Activated CD8-positive, alpha-beta memory T cell treated with anti-CD3 and anti-CD28 coated beads, Interleukin-2, amount 50 U/mL, for 48 hours (primary cell): ENCODE measurements at regions not wholly inside any gene's neighbourhood (a gene's known extent, or its start where the extent isn't known, plus 50 kb on each side); places are given as distances from the start of the nearest gene placed in this dataset.

Source experiments
- DNase-seq: peaks from one replicate; pipeline ENCODE4 v3.0.0-alpha.2; 2020

DNA sequence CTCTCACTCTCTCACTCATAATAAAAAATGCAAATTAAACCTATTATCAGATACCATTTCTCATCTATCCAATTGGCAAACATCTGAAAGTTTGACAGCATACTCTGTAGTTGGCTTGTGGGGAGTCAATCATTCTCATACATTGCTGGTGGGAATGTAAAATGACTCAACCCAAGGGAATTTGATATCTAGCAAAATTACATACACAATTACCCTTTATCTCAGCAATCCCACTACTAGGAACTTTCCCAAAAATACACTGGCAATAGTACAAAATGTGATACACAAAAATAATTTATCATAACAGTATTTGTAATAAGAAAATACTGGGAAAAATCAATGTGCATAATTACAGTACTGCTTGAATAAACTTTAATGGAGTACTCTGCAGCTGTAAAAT is 731.3 kb downstream of the DTWD2 start:
- no peak for DNase-seq

DNA sequence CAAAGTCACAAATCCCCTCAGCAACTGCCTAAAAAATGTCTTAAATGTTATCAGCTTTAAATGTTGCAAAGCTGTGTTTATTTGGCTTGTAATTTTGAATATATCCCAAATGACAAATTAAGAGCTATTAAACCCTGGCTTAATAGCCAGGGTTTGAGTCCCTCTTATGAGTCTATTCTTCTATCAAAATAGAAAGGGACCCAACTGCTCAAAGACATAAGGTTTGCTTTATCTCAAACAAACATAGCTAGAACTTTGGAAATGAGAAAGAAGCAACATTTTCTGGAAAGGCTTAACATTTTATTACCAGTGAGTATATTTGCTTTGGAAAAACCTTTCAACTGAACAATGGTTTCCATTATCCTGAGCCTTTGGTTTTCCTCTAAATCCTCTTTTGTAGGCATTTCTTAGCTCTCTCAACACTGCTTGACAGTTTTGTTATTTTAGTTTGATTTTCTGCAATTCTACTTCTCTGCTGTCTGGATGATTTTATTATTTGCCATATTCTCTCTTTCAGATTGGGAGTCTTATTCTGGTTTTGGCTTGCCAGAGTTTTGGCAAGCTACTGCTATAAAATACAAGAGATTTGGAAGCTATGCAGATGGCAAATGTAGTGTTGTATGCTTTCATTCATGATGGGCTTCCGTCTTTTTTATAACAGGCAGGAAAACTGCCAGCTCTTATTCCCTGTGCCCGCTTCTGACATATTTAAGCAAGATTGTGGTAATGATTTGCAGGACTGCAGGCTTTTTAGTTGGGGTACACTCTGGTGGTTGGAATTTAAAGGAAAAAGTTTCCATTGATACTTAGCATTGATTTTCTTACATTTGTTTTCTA is 734.9 kb downstream of the DTWD2 start:
- DNase-seq: no peak

DNA sequence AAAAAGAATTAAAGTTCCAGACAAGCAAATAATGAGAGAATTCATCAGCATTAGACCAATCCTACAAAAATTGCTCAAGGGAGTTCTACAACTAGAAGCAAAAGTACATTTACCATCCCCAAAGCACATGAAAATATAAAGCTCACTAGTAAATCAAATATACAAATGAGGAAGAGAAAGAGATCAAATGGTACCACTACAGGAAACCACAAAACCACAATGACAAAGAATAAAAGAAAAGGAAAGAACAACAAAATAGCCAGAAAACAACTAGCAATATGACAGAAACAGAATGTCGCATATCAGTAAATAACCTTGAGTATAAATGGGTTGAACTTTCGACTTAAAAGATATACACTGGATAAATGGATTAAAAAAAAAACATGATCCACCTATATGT is 739.0 kb downstream of the DTWD2 start:
- DNase-seq: no peak

DNA sequence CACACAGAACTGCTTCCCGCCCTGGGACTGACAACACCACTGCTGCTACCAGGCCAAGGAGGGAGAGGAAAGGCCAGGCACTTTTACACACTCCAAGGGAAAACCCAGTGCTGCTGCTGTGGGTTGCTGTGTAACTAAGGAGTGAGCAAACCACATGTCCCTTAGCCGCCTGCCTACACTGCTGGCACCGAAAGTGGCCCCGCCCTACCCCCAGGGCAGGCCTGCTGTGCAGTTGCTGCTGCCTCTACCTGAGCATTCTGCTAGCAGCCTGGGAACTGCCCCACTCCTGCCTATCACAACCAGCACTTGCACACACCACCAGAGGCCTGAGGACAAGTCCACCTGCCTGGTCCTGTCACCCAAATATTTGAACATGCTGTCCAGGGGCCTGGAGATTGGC is 740.9 kb downstream of the DTWD2 start:
- no peak for DNase-seq

DNA sequence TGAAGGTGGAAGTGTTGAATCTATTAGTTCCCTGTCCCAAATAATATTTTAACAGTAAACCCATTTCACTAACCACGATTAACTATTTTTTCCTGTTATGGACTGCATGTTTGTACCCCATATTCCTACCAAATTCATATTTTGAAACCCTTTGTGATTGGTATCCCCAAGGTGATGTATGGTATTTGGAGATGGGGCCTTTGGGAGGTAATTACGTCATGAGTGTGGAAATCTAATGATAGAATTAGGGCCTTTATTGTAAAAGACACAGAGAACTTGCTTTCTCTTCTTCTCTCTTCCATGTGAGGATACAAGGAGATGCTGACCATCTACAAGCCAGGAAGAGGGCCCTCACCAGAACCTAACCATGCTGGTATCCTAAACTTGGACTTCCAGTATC is 744.7 kb downstream of the DTWD2 start:
- no peak for DNase-seq

DNA sequence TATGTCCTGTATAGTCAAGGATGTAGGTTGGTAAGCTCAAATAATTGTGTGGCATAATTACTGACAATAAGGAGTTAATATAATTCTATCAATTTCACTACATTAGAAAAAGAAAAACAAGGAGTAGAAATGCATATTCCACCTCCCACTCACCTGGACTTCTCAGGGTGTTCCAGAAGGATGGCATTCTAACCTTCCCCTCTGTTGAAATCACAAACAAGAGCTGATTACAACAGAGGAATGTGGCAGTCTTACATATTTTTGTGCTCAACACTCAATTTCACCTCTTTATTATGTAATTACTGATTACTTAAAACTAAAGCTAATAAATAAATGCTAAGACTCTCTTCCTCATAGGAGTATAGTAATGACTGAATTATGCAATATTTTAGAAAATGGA is 745.3 kb downstream of the DTWD2 start:
- no peak for DNase-seq

DNA sequence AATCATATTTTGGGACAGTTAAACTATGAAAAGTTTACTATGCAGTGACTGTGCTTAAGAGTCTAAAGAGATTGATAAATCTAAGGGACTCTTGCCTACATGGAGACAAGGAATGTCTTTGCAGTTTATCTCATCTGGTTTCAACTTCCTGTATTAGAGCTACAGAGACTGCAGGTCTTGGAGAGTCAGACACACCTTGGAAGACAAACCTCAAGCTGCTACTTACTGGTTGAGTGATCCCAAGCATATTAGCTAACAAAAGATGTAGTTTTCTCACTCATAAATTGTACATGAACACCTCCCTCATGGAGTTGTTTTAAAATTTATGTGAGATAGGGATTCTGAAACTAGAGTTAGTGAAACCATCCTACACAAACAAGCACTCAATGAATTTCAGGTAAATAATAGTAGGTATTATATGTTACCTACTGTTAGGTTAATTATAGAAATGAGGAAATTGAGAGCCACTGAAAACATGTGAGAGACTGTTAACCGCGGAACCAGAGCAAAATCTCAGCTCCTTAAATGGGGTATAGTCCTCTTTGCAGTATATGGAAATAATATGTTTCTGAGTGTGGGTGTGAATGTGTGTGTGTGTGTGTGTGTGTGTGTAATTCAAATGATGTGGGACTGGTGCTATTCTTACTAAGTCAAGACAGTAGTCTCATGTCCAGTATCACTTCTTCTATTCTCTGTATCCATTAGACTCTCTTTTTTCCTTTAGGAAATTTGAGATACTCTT is 752.1 kb downstream of the DTWD2 start:
- DNase-seq: no peak

DNA sequence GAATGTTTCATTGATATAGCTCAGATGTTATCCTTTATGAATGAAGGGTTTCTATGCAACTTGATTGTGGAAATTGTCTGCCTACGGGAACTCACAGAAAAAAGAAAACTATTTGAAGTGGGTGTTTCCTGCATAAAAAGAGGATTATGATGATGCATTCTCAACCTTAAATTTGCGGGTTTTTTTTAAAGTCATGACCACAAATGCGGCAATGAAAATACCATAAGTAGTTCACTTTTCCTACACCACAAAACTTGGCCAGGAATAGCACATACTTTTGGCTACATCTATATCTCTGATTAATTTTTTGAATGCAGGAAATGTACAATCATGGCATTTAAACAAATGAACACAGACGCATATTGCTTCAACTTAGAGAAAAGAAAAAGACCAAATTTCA is 754.7 kb downstream of the DTWD2 start:
- no peak for DNase-seq

DNA sequence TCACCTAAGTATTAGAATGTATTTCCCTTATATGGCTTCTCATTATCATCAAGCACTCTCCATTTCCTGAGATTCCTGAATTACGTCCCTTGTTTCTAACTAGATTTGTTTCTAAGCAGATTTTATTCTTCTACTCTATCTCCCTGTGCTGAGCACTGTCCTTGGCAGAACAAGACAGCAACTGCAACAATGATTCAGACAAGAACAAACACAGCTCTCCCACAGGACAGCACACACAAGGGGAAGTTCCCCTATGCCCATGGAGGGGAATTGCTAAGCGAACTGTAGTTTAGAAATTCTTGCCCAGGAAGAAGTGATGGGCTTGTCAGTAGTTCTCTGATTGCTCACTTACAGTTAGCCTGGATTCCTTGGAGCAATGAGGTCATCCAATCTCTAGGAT is 759.9 kb downstream of the DTWD2 start:
- DNase-seq: no peak

DNA sequence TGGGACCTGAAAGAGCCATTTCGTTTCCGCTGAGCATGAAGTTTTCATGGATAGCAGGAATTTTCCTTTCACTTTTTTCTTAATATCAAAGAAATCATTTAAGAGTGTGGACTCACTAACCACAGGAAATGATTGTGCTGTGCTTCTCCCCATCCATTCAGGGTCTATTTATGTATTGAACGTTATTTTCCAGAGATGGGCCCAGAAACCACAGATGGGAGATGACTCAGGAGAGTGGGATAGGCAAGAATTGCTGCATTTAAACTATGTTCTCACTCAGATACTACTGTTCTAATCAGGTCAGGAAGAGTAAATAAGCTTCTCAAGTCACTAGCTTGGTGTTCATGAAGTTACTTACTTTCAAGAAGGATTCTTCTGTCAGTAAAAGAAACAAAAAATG is 763.8 kb downstream of the DTWD2 start:
- no peak for DNase-seq

DNA sequence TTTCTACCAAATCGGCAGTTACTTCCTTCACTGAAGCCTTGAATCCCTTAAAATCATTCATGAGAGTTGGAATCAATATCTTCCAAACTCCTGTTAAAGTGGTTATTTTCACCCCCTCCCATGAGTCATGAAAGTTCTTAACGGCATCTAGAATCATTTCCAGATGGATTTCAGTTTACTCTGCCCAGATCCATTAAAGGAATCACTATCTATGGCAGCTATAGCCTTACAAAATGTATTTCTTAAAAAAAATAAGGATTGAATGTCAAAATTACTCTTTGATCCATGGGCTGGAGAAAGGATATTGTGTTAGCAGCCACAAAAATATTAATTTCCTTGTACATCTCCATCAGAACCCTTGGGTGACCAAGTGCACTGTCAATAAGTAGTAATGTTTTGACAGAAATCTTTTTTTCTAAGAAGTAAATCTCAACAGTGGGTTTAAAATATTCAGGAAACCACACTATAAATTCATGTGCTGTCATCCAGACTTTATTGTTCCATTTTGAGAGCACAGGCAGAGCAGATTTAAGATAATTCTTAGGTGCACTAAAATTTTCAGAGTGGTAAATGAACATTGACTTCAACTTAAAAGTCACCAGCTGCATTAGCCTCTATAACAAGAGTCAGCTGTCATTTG is 767.7 kb downstream of the DTWD2 start:
- no peak for DNase-seq

DNA sequence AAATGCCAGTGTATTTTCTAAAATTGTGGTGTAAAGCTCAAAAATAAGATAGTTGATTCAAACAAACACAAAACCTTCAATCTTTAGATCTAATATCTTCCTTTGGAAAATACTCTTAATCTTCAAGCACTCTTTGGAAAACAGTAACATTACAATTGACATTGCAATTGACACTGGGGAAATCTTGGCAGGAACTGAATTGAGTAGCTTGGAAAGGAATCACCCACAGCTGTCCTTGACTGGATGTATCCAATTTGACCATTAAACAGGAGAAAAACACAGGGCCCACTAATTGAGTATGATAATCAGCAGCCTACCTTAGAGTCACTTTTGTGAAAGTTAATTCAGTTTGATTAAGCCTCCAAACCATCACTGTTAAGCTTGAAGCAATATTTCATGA is 776.7 kb downstream of the DTWD2 start:
- no peak for DNase-seq

DNA sequence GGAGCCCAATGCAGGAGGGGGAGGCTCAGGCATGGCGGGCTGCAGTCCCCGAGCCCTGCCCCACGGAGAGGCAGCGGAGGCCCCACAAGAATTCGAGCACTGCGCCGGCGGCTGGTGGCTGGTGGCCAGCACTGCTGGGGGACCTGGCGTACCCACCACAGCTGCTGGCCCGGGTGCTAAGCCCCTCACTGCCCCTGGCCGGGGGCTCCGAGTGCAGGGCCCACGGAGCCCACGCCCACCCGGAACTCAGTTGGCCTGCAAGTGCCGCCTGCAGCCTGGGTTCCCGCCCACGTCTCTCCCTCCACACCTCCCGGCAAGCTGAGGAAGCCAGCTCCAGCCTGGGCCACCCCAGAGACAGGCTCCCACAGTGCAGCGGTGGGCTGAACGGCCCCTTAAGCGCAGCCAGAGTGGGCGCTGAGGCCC is 780.3 kb downstream of the DTWD2 start:
- DNase-seq: no peak

DNA sequence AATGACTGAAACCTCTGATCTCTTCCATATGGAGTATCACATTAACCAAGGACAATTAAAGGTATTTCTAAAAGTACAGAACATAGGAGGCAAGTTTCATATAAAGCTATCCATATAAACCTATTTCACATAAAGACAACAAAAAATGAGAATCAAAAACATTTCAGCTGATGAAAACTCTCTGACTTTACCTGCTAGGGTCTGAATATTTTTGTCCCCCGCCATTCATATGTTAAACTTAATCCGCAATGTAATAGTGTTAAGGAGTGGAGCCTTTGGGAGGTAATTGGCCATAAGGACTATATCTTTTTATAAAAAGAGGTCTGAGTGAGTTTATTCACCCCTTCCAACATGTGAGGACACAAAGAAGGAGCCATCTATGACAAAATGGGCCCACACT is 788.5 kb downstream of the DTWD2 start:
- DNase-seq: no peak

DNA sequence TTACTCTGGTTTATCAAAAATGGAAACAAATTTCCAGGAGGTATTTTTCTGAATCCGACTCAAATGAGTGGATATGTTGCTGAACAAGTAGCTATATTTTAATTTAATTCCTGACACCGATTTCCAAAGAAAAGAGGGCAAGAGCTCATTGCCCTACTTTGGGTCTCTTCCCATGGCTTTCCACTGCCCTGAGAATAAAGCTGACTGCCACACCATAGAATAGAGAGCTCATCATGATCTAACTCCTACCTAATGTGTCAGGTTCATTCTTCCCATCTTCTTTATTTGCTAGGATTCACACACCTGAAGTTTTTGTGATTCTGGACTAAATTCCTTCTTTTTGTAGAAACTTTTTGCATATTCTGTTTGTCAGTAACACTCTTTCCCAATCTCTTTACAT is 792.1 kb downstream of the DTWD2 start:
- DNase-seq: no peak

DNA sequence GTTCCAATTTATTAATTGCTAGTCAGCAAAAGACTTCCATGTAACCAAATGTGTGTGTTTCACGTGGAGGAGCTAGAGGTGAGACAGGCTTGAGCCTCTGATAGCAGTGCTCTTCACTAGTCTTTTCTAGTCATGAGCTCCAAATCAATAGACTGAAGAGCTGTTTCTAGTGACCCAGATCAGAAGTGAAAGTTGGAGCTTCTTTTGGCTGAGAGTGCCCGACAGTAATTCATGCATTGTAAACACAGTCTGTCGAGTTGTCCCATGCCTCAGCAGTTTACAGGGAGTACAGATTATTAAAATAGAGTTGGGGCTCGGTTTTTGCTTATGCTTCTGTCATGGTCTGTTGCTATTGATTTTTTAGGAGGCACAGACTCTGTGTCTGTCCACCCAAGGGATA is 793.1 kb downstream of the DTWD2 start:
- no peak for DNase-seq

DNA sequence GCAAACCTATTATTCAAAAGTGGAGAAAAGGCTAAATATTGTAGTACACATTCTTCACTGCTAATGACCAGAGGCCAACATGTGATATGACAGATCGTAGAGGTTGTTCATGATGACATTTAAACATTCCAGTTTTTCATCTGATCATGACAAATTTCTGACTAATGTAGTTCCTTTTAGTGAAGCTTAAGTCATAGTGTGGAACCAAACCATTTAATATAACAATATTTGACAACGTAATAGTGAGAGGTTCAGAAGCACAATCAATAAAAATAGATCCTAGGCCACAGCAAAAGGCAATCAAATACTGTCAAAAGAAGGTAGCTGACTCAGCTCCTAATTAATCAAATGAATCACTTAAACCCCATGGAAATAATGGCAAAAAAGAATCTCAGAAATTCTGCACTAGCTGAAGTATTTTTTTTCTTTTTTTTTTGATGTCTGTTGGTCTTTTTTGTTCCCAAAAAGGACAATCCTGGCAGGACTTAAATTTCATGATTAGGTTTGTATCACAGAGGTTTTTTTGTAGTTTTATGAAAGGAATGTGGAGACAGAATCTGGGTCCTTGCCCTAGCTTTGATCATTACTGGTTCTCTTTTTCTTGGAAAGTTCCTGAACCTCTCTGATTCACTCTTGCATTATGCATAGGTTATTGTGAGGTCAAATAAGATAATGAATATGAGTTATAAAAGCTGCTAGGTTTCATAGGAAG is 795.0 kb downstream of the DTWD2 start:
- no peak for DNase-seq

DNA sequence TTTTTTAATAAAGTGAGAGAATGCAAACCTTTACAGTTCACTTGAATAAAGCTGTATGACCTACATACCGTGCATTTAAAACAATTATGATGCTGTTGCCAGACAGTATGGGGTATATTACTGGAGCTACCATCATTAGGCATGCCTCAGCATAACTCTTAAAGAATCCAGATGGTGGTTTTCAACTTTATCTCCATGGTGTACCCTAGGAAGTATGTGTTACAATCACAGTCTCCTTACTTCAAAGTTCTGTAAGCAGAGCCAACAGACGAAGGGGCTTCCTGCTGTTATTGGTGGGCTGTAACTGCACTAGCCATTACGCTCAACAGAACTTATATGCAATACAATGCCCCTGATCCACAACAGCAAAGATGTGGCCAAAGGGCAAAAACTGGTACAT is 803.3 kb downstream of the DTWD2 start:
- DNase-seq: no peak

DNA sequence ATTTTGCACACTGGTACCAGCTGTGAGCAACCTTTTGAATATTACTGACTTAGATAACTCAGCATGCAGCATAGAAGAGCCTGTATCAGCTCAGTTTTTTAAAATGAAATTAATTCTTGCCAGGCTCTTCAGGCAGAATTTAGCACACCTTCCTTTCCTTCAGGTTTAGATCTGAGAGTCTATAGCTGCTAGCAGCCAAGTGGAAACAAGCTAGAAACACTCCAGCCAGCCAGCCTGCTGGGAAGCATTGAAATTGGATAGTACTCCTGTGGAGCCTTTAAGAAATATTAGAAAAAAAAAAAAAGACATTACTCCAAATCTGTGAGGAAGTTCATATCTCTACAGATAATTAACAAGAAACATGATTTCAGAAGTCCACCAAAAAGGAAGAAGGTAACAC is 812.2 kb downstream of the DTWD2 start:
- DNase-seq: no peak

DNA sequence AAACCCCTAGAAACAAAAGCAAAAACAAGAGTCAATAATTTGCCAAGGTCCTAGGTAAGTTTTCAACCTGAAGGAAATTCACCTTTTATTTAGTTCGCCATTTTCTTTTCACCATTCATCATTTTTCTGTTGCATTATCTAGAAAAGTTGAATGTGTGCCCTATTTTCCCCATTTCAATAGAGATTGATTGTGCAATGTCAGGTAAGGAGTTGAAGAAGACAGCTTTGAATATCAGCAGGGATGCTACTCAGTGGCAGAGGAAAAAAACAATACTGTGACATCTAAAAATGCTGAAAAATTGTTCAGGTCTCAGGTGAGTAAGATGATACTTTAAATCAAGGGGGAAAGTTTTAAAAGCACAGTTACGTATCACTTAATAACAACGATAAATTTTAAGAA is 813.7 kb downstream of the DTWD2 start:
- no peak for DNase-seq

DNA sequence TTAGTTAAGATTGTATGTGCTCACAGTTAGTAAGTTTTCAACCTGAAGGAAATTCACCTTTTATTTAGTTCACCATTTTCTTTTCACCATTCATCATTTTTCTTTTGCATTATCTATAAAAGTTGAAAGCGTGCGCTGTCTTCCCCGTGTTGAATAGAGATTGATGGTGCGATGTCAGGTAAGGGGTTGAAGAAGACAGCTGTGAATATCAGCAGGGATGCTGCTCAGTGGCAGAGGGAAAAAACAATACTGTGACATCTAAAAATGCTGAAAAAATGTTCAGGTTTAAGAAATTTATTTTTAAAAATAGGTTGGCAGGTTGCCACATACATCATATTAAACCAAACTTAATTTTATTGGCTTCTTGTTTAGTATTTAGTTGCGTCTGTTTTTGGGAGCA is 815.0 kb downstream of the DTWD2 start:
- no peak for DNase-seq

DNA sequence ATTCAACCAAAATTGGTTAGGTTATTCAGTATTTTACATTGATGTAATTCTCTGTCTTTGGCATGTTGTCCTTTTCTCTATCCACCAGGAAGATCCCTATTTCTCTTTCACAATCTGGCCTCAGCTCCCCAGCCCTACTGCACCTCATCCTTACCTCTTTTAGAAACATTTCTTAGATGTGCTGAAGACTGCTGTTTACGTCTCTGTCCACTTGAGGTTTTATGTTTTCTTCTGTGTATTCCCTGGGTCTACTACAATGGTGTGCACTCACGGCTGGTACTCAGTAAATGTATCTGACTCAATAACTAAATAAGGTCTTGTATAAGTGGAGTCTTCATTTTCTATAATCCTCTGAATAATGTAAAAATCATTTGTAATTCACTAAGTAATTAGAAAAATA is 822.7 kb downstream of the DTWD2 start:
- DNase-seq: no peak

DNA sequence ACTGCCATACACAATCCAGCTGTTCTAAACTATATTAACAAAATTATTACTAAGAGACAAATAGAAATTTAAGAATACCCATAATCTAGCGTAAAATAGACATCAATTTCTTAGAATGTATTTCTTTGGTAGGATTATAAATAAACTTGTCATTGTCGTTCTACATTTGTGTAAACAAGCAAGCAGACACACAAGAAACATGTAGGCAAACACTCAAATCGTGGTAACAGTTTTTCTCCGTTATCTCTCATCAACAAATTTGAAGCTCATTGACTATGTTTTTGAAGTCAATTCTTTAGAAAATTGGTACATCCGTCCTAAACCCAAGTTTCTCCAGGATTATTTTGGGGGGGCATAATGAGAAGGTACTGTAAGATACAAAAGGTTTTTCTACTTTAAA is 832.2 kb downstream of the DTWD2 start:
- DNase-seq: no peak

DNA sequence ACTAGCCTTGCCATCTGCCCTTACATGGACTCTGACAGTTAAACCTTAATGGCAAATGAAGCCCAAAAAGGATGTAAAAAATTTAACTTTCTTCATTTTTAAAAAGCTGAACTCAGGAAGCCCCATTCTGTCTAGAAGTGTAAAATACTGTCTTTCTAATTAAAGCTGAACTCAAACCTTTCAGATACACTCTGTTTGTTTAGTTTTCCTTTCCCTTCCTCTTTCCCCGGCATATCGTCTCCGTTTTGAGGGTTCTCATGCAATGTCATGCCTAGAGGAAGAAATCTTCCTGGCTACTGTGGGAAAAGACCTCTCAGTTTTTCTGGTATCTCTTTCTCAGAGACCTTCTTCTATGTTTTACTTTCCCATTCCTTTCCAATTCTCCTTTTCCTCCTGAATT is 841.5 kb downstream of the DTWD2 start:
- DNase-seq: no peak
